Activated naive CD8-positive, alpha-beta T cell treated with anti-CD3 and anti-CD28 coated beads, Interleukin-2, amount 50 U/mL, for 24 hours (primary cell): ENCODE measurements at regions not wholly inside any gene's neighbourhood (a gene's known extent, or its start where the extent isn't known, plus 50 kb on each side); places are given as distances from the start of the nearest gene placed in this dataset.

Experiments used
- ATAC-seq: fragments of 150-1000 bp; cut with Tn5 transposase; one replicate; pipeline ENCODE4 v1.10.0; 2021
- DNase-seq: peaks from one replicate; pipeline ENCODE4 v3.0.0; 2021
- H3K27ac Mint-ChIP-seq: one replicate; pipeline ENCODE4 v1.8.0; 2021; ENCODE audit warnings: mild to moderate bottlenecking, mixed read lengths
- H3K27me3 Mint-ChIP-seq: one replicate; pipeline ENCODE4 v1.8.0; 2021; ENCODE audit warnings: mixed read lengths
- H3K36me3 Mint-ChIP-seq: one replicate; pipeline ENCODE4 v1.8.0; 2021; ENCODE audit warnings: low read depth, mixed read lengths
- H3K4me1 Mint-ChIP-seq: one replicate; pipeline ENCODE4 v1.8.0; 2021; ENCODE audit warnings: mixed read lengths
- H3K4me3 Mint-ChIP-seq: one replicate; pipeline ENCODE4 v1.8.0; 2021; ENCODE audit warnings: mild to moderate bottlenecking, moderate library complexity, mixed read lengths
- H3K9me3 Mint-ChIP-seq: one replicate; pipeline ENCODE4 v1.8.0; 2021; ENCODE audit warnings: mixed read lengths

- Mint-ChIP-seq H3K27me3 (peaks cover 23% of the 10 kb centered on the region), H3K27ac (no peak overlapping the region), H3K9me3 (no peaks in the 10 kb centered on the region), H3K36me3 (no peaks in the 10 kb centered on the region), H3K4me3 (no peak overlapping the region), H3K4me1 (no peaks in the 10 kb centered on the region)
- DNase-seq (no peak), ATAC-seq (no peak)
Measured at GRCh38 chr3:43867436-43868072, 176.8 kb downstream of the ABHD5 start.

GRCh38 chr3:43869491-43869890 is 178.8 kb downstream of the ABHD5 start:
- no peak overlapping the region for H3K27ac Mint-ChIP-seq
- H3K9me3 Mint-ChIP-seq, result no peaks in the 10 kb centered on the region
- H3K4me3 Mint-ChIP-seq, result no peak overlapping the region
- no peaks in the 10 kb centered on the region for H3K4me1 Mint-ChIP-seq
- DNase-seq (no peak), ATAC-seq (no peak)
- H3K36me3 Mint-ChIP-seq, result no peaks in the 10 kb centered on the region
- H3K27me3 Mint-ChIP-seq, result peaks cover 21% of the 10 kb centered on the region

- Mint-ChIP-seq H3K27ac (no peak overlapping the region), H3K36me3 (no peaks in the 10 kb centered on the region), H3K27me3 (peaks cover 19% of the 10 kb centered on the region), H3K4me1 (no peaks in the 10 kb centered on the region), H3K4me3 (no peak overlapping the region), H3K9me3 (no peaks in the 10 kb centered on the region)
- ATAC-seq (no peak), DNase-seq (no peak)
Measured at GRCh38 chr3:43870120-43870519, 179.4 kb downstream of the ABHD5 start.

- peaks cover 19% of the 10 kb centered on the region for H3K27me3 Mint-ChIP-seq
- no peaks in the 10 kb centered on the region for H3K36me3 Mint-ChIP-seq
- no peaks in the 10 kb centered on the region for H3K9me3 Mint-ChIP-seq
- no peaks in the 10 kb centered on the region for H3K4me1 Mint-ChIP-seq
- no peak overlapping the region for H3K27ac Mint-ChIP-seq
- no peak overlapping the region for H3K4me3 Mint-ChIP-seq
- no peak for DNase-seq
- ATAC-seq, result no peak
Measured at GRCh38 chr3:43870844-43871626, 180.3 kb downstream of the ABHD5 start.

GRCh38 chr3:43871627-43872245 is 181.0 kb downstream of the ABHD5 start:
- Mint-ChIP-seq H3K4me1 (no peaks in the 10 kb centered on the region), H3K9me3 (no peaks in the 10 kb centered on the region), H3K27me3 (peaks cover 20% of the 10 kb centered on the region), H3K4me3 (no peak overlapping the region), H3K27ac (no peak overlapping the region), H3K36me3 (no peaks in the 10 kb centered on the region)
- no peak for DNase-seq
- ATAC-seq, result no peak

- Mint-ChIP-seq H3K36me3 (no peaks in the 10 kb centered on the region), H3K4me1 (no peaks in the 10 kb centered on the region), H3K27me3 (peaks cover 20% of the 10 kb centered on the region), H3K27ac (no peak overlapping the region), H3K9me3 (no peaks in the 10 kb centered on the region), H3K4me3 (no peak overlapping the region)
- ATAC-seq (peak; percentile 59), DNase-seq (no peak)
Measured at GRCh38 chr3:43872301-43872700, 181.6 kb downstream of the ABHD5 start.

GRCh38 chr3:43872901-43873300 is 182.2 kb downstream of the ABHD5 start:
- H3K9me3 Mint-ChIP-seq, result no peaks in the 10 kb centered on the region
- no peaks in the 10 kb centered on the region for H3K36me3 Mint-ChIP-seq
- H3K4me3 Mint-ChIP-seq, result no peak overlapping the region
- H3K27me3 Mint-ChIP-seq, result peaks cover 22% of the 10 kb centered on the region
- DNase-seq, result no peak
- H3K4me1 Mint-ChIP-seq, result no peaks in the 10 kb centered on the region
- no peak for ATAC-seq
- no peak overlapping the region for H3K27ac Mint-ChIP-seq

- H3K27ac Mint-ChIP-seq, result no peak overlapping the region
- H3K4me1 Mint-ChIP-seq, result no peaks in the 10 kb centered on the region
- H3K27me3 Mint-ChIP-seq, result peaks cover 19% of the 10 kb centered on the region
- no peak overlapping the region for H3K4me3 Mint-ChIP-seq
- ATAC-seq (no peak), DNase-seq (no peak)
- no peaks in the 10 kb centered on the region for H3K9me3 Mint-ChIP-seq
- no peaks in the 10 kb centered on the region for H3K36me3 Mint-ChIP-seq
Measured at GRCh38 chr3:43873723-43874122, 183.0 kb downstream of the ABHD5 start.

GRCh38 chr3:43874290-43874689 is 183.6 kb downstream of the ABHD5 start:
- DNase-seq (no peak), ATAC-seq (no peak)
- Mint-ChIP-seq H3K27me3 (peaks cover 14% of the 10 kb centered on the region), H3K4me3 (no peak overlapping the region), H3K4me1 (no peaks in the 10 kb centered on the region), H3K36me3 (no peaks in the 10 kb centered on the region), H3K27ac (no peak overlapping the region), H3K9me3 (no peaks in the 10 kb centered on the region)

GRCh38 chr3:43874731-43875130 is 184.0 kb downstream of the ABHD5 start:
- Mint-ChIP-seq H3K36me3 (no peaks in the 10 kb centered on the region), H3K27me3 (peaks cover 14% of the 10 kb centered on the region), H3K27ac (no peak overlapping the region), H3K9me3 (no peaks in the 10 kb centered on the region), H3K4me1 (no peaks in the 10 kb centered on the region), H3K4me3 (no peak overlapping the region)
- DNase-seq, result no peak
- no peak for ATAC-seq

GRCh38 chr3:43876648-43877047 is 185.9 kb downstream of the ABHD5 start:
- Mint-ChIP-seq H3K27ac (no peak overlapping the region), H3K4me3 (no peak overlapping the region), H3K27me3 (peaks cover 10% of the 10 kb centered on the region), H3K4me1 (no peaks in the 10 kb centered on the region), H3K36me3 (no peaks in the 10 kb centered on the region), H3K9me3 (no peaks in the 10 kb centered on the region)
- ATAC-seq, result no peak
- DNase-seq, result no peak

GRCh38 chr3:43879166-43879565 is 188.4 kb downstream of the ABHD5 start:
- ATAC-seq (no peak), DNase-seq (no peak)
- peaks cover 6% of the 10 kb centered on the region for H3K27me3 Mint-ChIP-seq
- H3K36me3 Mint-ChIP-seq, result no peaks in the 10 kb centered on the region
- no peak overlapping the region for H3K27ac Mint-ChIP-seq
- no peaks in the 10 kb centered on the region for H3K9me3 Mint-ChIP-seq
- no peaks in the 10 kb centered on the region for H3K4me1 Mint-ChIP-seq
- H3K4me3 Mint-ChIP-seq, result no peak overlapping the region

GRCh38 chr3:43882976-43883680 is 192.4 kb downstream of the ABHD5 start:
- Mint-ChIP-seq H3K9me3 (no peaks in the 10 kb centered on the region), H3K4me3 (no peak overlapping the region), H3K27me3 (peaks cover 4% of the 10 kb centered on the region), H3K27ac (no peak overlapping the region), H3K4me1 (no peaks in the 10 kb centered on the region), H3K36me3 (no peaks in the 10 kb centered on the region)
- ATAC-seq, result no peak
- DNase-seq, result no peak

GRCh38 chr3:43883729-43884396 is 193.1 kb downstream of the ABHD5 start:
- H3K4me3 Mint-ChIP-seq, result no peak overlapping the region
- no peaks in the 10 kb centered on the region for H3K36me3 Mint-ChIP-seq
- DNase-seq (no peak), ATAC-seq (no peak)
- no peaks in the 10 kb centered on the region for H3K9me3 Mint-ChIP-seq
- H3K27ac Mint-ChIP-seq, result no peak overlapping the region
- no peaks in the 10 kb centered on the region for H3K4me1 Mint-ChIP-seq
- H3K27me3 Mint-ChIP-seq, result peaks cover 4% of the 10 kb centered on the region
